Fibroblast of skin of right biceps (primary cell): ENCODE measurements at regions not wholly inside any gene's neighbourhood (a gene's known extent, or its start where the extent isn't known, plus 50 kb on each side); places are given as distances from the start of the nearest gene placed in this dataset.
A peak's percentile ranks its signal among the peaks of the same experiment; 100 is the strongest.

Experiments used
- DNase-seq: peaks from one replicate; pipeline ENCODE4 v3.0.0-alpha.2; 2013

DNA sequence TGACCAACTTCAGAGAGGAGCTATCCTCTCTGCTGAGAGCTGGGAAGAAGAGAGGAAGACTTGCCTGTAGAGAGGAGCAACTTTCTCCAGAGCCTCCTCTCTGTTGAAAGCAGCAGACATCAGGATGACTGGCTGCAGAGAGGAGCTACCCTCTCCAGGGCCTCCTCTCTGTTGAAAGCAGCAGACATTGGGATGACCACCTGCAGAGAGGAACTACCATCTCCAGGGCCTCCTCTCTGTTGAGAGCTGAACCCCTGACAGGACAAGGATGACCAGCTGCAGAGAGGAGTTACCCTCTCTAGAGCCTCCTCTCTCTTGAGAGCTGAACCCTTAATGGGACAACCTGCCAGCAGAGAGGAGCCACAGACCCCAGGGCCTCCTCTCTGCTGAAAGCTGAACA is 83.0 kb upstream of the GJB5 start:
- DNase-seq, result no peak

DNA sequence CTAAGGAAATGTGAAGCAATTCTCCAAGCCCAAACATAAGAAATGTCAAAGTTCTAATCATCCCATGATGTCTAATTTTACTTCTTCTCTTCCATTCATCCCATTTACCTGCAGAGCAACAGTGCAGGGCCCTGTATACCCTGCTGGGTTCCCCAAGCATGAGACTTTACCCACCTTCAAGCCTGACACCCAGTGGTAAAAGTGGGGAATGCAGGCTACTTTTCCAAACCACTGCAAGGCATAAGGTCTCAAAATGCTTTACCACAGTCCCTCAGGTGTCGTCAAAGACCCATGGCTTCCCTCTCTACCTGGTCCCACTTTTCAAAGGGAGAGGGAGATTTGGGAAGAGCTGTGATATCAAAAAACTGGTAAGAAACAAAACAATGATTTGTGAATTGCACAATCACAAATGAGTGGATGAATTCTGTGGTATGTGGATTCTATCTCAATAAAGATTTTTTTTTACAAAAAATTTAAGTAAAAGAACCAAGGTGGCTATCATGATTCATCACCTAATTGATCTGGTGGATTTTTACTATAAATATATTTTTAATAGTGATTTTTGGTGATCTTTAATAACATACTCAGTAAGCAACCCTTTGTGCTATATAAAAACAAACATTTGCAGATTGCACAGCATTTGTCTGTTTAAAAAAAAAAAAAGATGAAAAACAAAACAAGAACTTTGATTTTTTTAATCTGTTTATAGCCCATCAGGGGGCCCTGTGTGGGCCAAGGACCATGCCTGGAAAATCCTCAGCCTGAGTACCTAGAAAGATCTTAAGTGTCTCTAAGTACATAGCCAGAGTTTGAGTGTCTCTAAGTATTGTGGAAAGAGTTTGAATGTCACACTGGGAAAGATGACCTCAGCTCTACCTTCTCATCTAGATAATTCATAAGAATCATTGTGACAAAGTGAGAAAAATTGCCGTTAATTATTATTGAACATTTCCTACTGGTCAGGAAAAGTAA is 73.1 kb upstream of the GJB5 start:
- DNase-seq, result peak; percentile 26

DNA sequence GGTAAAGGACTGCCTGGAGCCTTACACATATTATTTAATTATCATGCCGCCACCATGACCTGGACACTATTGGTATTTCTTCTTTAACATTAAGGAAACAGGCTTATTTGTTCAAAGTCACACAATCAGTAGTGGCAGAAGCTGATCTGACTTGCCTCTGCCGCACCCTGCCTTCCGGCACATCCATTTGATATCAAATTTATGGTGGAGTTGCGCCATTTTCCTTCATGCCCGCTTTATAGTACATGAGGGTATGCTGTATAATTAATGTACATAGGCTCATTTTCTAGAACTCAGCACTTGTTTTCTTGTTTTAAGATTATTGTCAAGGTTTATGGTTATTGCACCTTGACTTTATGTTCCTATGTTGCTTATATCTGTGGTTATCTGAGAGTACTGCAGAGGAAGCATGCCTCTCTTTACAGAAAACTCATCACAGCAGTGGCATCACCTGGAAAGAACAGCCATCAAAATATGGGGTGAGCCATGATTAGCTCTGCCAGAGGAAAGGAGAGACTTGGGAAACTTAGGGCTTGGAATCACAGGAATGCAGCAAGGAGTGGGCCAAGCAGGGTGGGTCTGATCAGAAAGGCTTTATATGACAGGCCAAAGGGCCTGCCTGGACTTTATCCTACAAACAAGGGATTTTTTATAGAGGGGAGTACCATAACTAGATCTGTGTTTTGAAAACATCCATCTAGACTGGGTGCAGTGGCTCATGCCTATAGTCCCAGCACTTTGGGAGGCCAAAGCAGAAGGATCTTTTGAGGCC is 72.2 kb upstream of the GJB5 start:
- no peak for DNase-seq

DNA sequence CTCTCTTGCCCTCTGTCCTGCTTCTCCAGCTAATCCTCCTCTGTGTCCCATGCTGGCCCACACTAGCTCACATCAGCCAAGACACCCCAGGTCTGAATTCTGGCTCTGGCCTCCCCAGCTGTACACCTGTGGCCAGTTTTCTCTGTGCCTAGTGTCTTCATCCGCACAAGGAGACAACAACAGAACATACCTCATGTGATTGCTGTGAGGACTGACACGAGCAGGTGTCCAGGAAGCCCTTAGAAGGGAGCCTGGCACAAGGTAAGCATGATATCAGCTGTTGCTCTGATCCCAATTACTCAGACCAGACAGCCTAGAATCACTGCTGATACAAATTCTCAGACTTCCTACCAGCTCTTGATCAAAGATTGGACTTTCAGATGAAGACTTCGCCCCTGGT is 71.2 kb upstream of the GJB5 start:
- DNase-seq, result no peak

GRCh38 chr1:34684266-34684665 is 70.6 kb upstream of the GJB5 start:
- DNase-seq, result no peak

DNA sequence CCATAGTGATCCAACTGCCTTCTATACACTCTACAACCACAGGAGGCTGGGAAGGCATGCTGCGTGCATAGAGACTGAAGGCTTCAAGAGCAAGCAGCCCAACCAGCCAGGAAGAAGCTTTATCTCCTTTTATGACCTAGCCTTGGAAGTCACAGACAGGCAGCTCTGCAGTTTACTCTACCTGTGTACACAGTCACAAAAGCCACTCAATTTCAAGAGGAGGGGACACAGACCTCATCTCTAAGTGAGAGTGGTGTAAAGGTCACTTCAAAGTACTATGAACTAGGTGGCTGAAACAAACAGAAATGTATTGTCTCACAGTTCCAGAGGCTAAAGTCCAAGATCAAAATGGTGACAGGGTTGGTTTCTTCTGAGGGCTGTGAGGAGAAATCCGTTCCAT is 69.6 kb upstream of the GJB5 start:
- DNase-seq, result no peak

GRCh38 chr1:34686531-34686930 is 68.3 kb upstream of the GJB5 start:
- no peak for DNase-seq

DNA sequence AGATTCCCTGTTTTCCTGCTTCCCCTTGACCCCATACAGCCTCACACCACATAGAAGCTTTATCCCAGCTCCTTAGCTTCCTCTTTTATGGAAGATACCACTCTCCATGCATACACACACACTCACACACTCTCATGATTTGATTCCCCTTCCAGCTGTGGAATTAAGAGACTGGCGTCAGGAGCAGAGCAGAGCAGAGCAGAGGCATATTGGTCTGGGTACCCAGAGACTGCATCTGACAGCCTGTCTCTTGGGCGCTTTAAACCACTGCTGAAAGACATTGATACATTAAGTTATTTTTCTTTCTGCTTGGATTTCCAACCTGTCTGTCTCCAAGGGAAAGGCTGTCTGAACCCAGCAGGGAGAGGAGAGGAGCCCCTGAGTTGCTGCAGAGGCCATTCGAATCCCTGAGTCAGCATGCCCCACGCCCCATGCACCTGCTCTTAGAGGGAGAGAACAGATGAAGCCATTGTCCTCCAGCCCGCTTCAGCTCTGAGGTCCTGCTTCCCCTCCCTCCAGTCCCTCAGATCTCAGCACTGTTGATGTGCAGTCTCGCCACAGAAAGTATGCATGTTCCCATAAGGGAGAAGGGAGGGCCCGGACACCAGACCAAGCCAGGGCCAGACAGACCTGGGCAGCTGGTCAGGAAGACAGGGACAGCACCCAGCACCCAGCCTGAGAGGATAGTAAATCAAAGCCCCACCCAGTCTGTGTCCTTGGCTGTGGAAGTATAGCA is 66.7 kb upstream of the GJB5 start:
- no peak for DNase-seq

DNA sequence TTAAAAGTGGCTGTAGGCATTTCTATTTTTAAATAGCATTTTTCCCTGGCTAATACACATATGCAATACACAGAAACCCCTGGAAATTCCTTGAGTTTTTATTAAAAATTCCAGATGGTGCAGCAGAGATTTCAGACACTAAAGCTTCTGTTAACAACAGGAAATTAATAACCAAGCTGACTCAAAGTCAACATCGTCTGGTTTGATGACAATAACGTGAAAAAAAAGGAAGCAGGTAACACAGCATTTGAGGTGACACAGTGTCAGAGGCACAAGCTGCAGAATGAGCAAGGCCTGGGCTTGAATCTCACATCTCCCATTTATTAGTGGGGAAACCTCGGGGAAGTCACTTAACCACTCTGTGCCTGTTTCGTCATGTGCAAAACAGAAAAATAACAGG is 64.6 kb upstream of the GJB5 start:
- DNase-seq, result no peak

- DNase-seq, result no peak
Observed at GRCh38 chr1:34693081-34693480, 61.8 kb upstream of the GJB5 start.

DNA sequence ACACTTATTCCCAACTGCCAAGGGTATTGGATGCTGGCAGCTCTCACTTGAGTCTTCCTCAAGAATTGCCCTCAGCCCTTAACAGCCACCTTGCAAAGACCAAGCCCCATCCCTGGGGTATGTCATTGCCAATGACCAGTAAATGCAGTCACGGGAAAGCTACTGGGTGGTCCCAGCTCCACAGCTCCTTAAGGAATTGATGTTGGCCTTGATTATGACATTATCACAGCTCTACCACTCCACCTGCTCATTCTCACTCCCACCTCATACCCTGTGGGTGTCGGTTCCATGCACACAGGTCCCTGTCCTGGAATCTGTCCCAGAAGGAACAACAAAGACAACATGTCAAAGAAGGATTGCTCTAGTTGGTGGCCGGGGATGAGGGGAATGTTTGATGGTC is 60.5 kb upstream of the GJB5 start:
- DNase-seq, result no peak

DNA sequence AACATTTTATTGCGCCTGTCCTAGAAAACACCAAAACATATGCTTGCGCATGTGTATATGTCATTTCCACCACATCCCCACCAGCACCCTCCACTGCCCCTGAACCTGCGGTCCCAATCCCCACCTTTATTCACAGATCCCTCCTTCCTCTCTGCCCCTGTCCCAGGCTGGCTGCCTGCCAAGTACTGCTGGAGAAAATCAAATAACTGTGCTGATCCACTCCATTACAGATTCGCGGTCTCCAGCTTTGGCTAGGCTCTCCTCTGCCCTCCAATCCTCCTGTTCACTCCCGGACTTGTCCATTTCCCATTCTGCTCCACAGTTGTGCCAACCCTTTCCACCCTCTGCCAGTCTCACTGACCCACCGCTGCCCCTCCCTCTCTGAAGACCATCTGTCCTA is 59.3 kb upstream of the GJB5 start:
- no peak for DNase-seq

- DNase-seq, result peak; percentile 9
Observed at GRCh38 chr1:34696230-34696629, 58.6 kb upstream of the GJB5 start.

DNA sequence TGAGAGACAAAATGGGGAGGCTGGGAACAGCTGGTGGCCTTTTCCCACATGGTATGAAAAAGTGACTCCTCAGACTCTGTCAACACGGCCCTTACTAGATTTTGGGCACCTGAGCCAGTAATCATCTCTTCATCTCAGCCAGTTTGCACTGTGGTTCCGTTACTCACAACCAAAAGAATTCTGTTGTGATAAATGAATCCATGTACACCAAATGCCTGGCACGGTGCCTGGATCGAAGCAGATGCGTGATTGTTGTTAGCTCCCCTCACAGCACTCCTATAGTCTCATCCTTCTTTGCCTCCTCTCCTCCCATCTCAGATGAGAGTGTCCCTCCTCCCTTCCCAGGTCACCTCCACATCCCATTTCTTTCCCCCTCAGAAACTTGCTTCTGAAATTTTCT is 57.9 kb upstream of the GJB5 start:
- no peak for DNase-seq

GRCh38 chr1:34697818-34698217 is 57.0 kb upstream of the GJB5 start:
- DNase-seq, result no peak

DNA sequence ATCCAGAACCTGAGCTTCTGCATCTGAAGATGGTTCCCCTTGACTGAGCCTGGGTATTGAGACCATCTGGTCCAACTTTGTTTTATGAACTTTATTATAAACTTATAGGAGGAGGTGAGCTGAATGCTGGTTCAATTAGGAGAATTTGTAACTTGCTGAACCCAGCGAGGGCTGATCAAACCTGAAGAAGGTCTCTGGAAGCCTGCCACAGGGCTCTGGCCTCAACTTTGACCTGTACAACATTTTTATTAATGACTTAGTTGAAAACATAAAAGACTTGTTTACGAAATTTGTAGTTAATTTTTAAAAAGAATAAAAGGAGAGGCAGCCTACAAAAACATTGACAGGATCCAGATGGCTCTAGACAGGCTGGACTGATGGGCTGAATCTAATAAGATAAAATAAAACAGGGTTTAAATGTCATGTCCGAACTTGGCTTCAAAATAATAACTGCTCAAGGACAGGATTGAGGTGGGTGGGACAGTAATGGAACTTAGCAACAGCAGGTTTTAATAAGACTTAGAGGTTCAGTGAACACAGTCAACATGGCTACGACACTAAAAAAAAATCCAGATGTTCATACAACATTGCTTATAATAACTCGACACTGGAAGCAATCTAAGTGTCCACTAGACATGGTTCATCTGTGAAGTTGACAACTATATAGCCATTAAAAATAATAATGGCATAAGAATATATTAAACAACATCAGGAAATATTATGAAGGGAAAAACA is 53.4 kb upstream of the GJB5 start:
- no peak for DNase-seq
